Activated CD4-positive, alpha-beta T cell treated with anti-CD3 and anti-CD28 coated beads, Interleukin-2, amount 10 ng/mL, durations not matched to agents 24 days and 14 days (primary cell): ENCODE measurements at regions not wholly inside any gene's neighbourhood (a gene's known extent, or its start where the extent isn't known, plus 50 kb on each side); places are given as distances from the start of the nearest gene placed in this dataset.

Source experiments
- DNase-seq: peaks from one replicate; pipeline ENCODE4 v3.0.0; 2022
- H3K27ac Mint-ChIP-seq: one replicate; pipeline ENCODE4 v1.8.0; 2022; ENCODE audit warnings: mild to moderate bottlenecking, mixed read lengths
- H3K27me3 Mint-ChIP-seq: one replicate; pipeline ENCODE4 v1.8.0; 2022; ENCODE audit warnings: mixed read lengths
- H3K36me3 Mint-ChIP-seq: one replicate; pipeline ENCODE4 v1.8.0; 2022; ENCODE audit warnings: low read depth, mild to moderate bottlenecking, mixed read lengths
- H3K4me1 Mint-ChIP-seq: one replicate; pipeline ENCODE4 v1.8.0; 2021; ENCODE audit warnings: mixed read lengths
- H3K4me3 Mint-ChIP-seq: one replicate; pipeline ENCODE4 v1.8.0; 2022; ENCODE audit warnings: mild to moderate bottlenecking, moderate library complexity, mixed read lengths
- H3K9me3 Mint-ChIP-seq: one replicate; pipeline ENCODE4 v1.8.0; 2021; ENCODE audit warnings: mixed read lengths
- intact Hi-C: fragments of 100-400 bp; cut with micrococcal nuclease; formaldehyde crosslinking; loops from one replicate; pipeline ENCODE4 v1.15.1; 2023

DNA sequence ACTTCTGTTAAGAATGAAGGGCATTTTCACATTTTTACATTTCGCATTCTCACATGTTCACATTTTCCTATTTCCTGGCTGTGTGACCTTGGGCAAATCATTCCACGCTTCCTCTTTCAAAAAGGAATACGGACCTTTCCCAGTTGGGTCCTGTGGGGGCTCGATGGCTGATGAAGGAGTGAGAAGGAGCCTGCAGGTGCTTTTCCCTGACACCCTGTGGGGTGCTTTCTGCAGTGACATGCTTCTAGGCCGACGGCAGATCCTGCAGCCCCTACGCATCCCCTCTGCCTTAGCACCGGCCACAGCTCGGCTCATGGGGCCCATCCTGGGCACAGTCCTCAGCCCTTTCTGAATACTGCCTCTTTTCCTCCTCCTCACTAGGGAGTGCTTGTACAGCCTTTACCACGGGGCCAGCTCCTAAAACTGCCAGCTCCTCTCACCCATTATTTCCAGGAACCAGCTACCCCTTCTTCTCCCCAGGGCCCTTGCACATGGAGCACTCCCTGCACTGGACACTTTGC, 91.0 kb downstream of the FOXL1 start:
- Mint-ChIP-seq H3K4me1 (peaks cover 17% of the 10 kb centered on the region), H3K36me3 (no peaks in the 10 kb centered on the region), H3K4me3 (no peak overlapping the region), H3K27me3 (peaks cover 2% of the 10 kb centered on the region), H3K27ac (no peak overlapping the region), H3K9me3 (peaks cover 5% of the 10 kb centered on the region)
- no peak for DNase-seq
- intact Hi-C loops, result loop anchor here (10.0 kb wide), 1 partner anchor 675 kb away; no protein-coding TSS in a partner anchor

DNA sequence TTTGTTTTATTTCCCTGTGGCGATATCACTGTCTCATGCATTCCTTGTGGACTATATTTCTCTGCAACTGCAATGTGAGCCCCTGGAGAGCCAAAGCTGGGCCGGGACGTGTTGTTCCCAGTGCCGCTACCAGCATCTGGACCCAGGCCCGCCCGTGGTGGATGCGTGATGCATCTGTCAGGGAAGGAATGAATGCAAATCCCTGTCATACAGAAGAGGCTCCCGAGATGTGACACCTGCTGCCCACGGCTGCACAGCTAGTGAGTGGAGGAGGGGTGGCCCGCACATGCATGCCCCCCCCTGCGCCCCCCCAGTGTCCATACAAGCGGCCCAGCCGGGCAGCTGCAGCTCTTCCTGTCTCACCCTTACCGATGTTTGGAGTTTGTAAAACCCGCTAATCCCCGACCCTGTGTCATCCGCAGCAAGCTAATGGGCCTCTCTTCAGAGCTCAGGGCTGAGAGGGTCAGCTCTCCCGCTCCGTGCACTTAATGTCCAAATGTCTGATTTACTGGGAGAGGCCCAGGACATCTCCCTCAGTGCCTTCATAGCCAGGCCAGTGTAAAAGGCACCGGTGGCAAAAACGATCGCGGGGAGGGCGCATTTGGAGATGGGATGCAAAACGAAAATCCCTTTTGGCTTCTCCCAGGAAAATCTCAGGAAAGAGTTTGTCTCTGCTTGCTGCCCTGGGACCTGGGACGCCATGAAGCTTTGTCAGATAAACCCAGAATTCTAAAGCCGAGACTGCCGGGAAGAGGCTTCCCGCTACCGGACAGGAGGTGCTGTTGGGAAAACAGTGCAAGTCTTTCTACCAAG, 91.8 kb downstream of the FOXL1 start:
- Mint-ChIP-seq H3K4me3 (no peak overlapping the region), H3K4me1 (peaks cover 9% of the 10 kb centered on the region), H3K27me3 (peaks cover 2% of the 10 kb centered on the region), H3K27ac (no peak overlapping the region), H3K9me3 (no peaks in the 10 kb centered on the region), H3K36me3 (no peaks in the 10 kb centered on the region)
- intact Hi-C loops, result loop anchor here (10.0 kb wide), 1 partner anchor 675 kb away; no protein-coding TSS in a partner anchor
- DNase-seq, result no peak

GRCh38 chr16:86670750-86671234, 92.4 kb downstream of the FOXL1 start:
- Mint-ChIP-seq H3K4me3 (no peak overlapping the region), H3K36me3 (no peaks in the 10 kb centered on the region), H3K9me3 (no peaks in the 10 kb centered on the region), H3K27ac (no peak overlapping the region), H3K27me3 (peaks cover 2% of the 10 kb centered on the region), H3K4me1 (peaks cover 6% of the 10 kb centered on the region)
- no peak for DNase-seq
- intact Hi-C loops, result no loop called here

- Mint-ChIP-seq H3K27me3 (peaks cover 2% of the 10 kb centered on the region), H3K4me1 (peaks cover 3% of the 10 kb centered on the region), H3K27ac (no peak overlapping the region), H3K36me3 (no peaks in the 10 kb centered on the region), H3K9me3 (no peaks in the 10 kb centered on the region), H3K4me3 (no peak overlapping the region)
- intact Hi-C loops, result no loop called here
- DNase-seq, result no peak
These were observed 93.3 kb downstream of the FOXL1 start for GRCh38 chr16:86671486-86672178.

DNA sequence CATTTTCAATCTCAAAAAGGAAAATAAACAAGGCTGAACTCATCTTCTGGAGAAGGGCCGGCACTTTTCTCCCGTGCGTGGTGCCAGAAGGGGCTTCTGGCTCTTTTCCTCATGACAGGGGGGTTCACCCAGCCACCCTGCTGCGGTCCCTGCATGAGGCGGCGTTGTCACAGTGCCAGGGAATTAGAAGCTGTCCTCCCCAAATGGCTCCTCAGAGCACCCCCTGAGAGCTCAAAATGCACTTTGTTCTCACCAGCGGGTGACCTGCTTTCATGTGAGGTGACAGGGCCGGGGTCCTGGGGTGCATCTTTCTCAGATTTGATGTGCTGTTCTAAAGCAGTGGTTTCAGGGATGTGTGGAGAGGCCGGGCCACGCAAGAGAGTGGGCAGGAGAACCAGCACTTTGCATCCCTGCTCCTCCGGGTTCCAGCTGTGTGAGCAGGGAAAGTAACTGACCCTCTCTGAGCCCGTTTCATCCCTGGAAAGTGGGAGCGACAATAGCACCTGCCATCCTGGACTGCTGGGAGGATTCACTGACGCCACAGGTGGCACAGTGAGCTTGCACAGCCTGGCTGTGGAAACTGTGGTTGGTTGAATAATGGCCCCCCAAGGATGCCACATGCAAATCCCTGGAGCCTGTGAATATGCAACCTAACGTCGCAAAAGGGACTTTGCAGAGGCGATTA, 94.0 kb downstream of the FOXL1 start:
- H3K27ac Mint-ChIP-seq, result no peak overlapping the region
- H3K36me3 Mint-ChIP-seq, result no peaks in the 10 kb centered on the region
- H3K9me3 Mint-ChIP-seq, result no peaks in the 10 kb centered on the region

GRCh38 chr16:86673090-86673955, 95.0 kb downstream of the FOXL1 start:
- Mint-ChIP-seq H3K36me3 (no peaks in the 10 kb centered on the region), H3K27me3 (peaks cover 2% of the 10 kb centered on the region), H3K27ac (no peak overlapping the region), H3K9me3 (no peaks in the 10 kb centered on the region), H3K4me3 (no peak overlapping the region), H3K4me1 (no peaks in the 10 kb centered on the region)
- no peak for DNase-seq
- intact Hi-C loops, result no loop called here

More for the DNA sequence above, 94.0 kb downstream of the FOXL1 start:
- Mint-ChIP-seq H3K4me1 (peaks cover 3% of the 10 kb centered on the region), H3K27me3 (peaks cover 2% of the 10 kb centered on the region), H3K4me3 (no peak overlapping the region)
- intact Hi-C loops, result no loop called here
- no peak for DNase-seq

DNA sequence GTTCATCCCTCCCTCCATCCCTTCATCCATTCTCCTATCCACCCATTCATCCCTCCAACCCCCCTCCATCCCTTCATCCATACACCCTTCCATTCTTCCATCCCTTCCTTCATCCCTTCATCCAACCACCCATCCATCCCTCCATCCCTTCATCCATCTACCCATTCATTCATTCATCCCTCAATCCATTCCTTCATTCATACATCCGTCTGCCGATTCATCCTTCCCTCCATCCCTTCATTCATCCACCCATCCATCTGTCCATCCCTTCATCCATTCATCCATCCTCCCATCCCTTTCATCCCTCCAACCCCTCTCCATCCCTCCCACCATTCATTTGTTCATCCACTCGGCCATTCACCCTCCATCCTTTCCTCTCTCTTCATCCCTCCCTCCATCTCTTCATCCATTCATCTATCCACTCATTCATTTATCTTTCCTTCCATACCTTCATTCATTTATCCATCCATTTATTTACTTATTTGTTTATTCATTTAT, 95.7 kb downstream of the FOXL1 start:
- Mint-ChIP-seq H3K27ac (no peak overlapping the region), H3K4me3 (no peak overlapping the region), H3K27me3 (peaks cover 2% of the 10 kb centered on the region), H3K36me3 (no peaks in the 10 kb centered on the region), H3K4me1 (no peaks in the 10 kb centered on the region), H3K9me3 (no peaks in the 10 kb centered on the region)
- intact Hi-C loops, result no loop called here
- DNase-seq, result no peak

GRCh38 chr16:86676254-86676670, 97.9 kb downstream of the FOXL1 start:
- Mint-ChIP-seq H3K36me3 (no peaks in the 10 kb centered on the region), H3K27me3 (peaks cover 1% of the 10 kb centered on the region), H3K27ac (no peak overlapping the region), H3K4me3 (no peak overlapping the region), H3K4me1 (no peaks in the 10 kb centered on the region), H3K9me3 (no peaks in the 10 kb centered on the region)
- intact Hi-C loops, result no loop called here
- DNase-seq, result no peak

DNA sequence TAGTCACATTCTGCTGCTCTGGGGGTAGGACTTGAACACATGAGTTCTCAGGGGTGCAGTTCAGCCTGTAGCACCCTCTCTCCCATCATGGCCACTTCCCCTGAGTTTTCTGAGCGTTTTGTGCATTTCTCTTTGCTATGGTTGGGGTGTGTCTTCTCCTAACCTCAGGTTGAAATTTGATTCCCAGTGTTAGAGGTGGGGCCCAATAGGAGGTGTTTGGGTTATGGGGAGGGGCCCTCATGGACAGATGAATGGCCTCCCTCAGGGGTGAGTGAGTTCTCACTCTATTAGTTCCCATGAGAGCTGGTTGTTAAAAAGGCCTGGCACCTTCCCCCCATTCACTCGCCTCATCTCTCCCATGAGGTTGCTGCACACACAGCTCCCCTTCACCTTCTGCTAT, 101.1 kb downstream of the FOXL1 start:
- peaks cover 6% of the 10 kb centered on the region for H3K27me3 Mint-ChIP-seq
- H3K9me3 Mint-ChIP-seq, result no peaks in the 10 kb centered on the region
- H3K4me1 Mint-ChIP-seq, result no peaks in the 10 kb centered on the region
- DNase-seq, result no peak
- intact Hi-C loops, result no loop called here
- no peak overlapping the region for H3K4me3 Mint-ChIP-seq
- H3K36me3 Mint-ChIP-seq, result no peaks in the 10 kb centered on the region
- H3K27ac Mint-ChIP-seq, result no peak overlapping the region

GRCh38 chr16:86680162-86680561, 101.8 kb downstream of the FOXL1 start:
- Mint-ChIP-seq H3K9me3 (no peaks in the 10 kb centered on the region), H3K36me3 (no peaks in the 10 kb centered on the region), H3K4me1 (no peaks in the 10 kb centered on the region), H3K27ac (no peak overlapping the region), H3K27me3 (peaks cover 6% of the 10 kb centered on the region), H3K4me3 (no peak overlapping the region)
- intact Hi-C loops, result no loop called here
- no peak for DNase-seq

DNA sequence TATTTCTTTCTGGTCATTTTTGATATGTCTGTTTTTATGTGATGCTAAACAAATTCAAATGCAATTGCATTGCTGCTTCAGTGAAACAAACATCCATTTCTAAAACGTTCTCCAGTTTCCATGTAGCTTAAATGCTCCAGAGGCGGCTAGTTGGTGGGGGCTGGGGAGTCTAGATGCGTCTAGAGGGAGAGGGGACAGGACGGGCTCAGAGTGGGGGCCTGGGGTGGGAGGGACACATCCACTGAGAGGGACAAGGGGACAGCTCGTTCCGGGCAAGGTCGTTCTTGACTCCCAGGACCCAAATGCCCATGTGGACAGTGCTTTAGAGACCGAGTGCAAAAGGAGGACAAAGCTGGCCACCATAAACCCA, 102.3 kb downstream of the FOXL1 start:
- no peaks in the 10 kb centered on the region for H3K4me1 Mint-ChIP-seq
- no peak overlapping the region for H3K27ac Mint-ChIP-seq
- H3K27me3 Mint-ChIP-seq, result peaks cover 6% of the 10 kb centered on the region
- H3K36me3 Mint-ChIP-seq, result no peaks in the 10 kb centered on the region
- H3K4me3 Mint-ChIP-seq, result no peak overlapping the region
- no peak for DNase-seq
- H3K9me3 Mint-ChIP-seq, result no peaks in the 10 kb centered on the region
- intact Hi-C loops, result no loop called here

- H3K27ac Mint-ChIP-seq, result no peak overlapping the region
- intact Hi-C loops, result no loop called here
- no peak for DNase-seq
- H3K4me3 Mint-ChIP-seq, result no peak overlapping the region
- no peaks in the 10 kb centered on the region for H3K36me3 Mint-ChIP-seq
- no peaks in the 10 kb centered on the region for H3K4me1 Mint-ChIP-seq
- H3K9me3 Mint-ChIP-seq, result no peaks in the 10 kb centered on the region
- H3K27me3 Mint-ChIP-seq, result peaks cover 6% of the 10 kb centered on the region
These were observed 102.8 kb downstream of the FOXL1 start for GRCh38 chr16:86681031-86681756.
